ENCODE measurements at regions not wholly inside any gene's neighbourhood (a gene's known extent, or its start where the extent isn't known, plus 50 kb on each side); places are given as distances from the start of the nearest gene placed in this dataset.

DNA sequence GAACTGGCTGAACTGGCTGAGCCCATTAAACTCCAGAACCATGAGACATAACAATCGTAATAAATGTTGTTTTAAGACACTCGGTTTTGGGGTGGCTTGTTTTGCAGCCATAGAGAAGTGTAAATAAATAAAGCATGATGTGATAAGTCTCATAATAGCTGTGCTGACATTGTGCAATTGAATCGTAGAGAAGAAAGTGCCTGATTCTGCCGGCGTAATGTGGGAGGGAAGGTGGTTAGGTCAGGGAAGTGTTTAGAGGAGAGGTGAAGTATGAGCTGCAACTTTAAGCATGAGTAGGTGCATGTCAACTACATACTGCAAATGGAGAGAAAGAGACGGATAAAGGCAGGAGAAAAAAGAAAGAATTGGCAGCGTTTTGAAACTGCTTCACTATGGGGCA, 217.1 kb downstream of the BLID start:
- DNase-seq (ENCODE audit: low spot score) (no peak), ATAC-seq (no peak), FAIRE-seq (no peak)
- no peaks in the 10 kb centered on the region for H4K20me1 ChIP-seq (ENCODE audit: insufficient read depth, low read length)
- TF ChIP-seq SAFB2 (CRISPR knock-in tag; IDR thresholded peaks at IDR 0.05; ENCODE audit: borderline replicate concordance, low read depth) (no peak), POGZ (CRISPR knock-in tag; IDR thresholded peaks at IDR 0.05) (no peak), NFE2 (CRISPR knock-in tag; IDR thresholded peaks at IDR 0.05) (no peak), XBP1 (CRISPR knock-in tag; IDR thresholded peaks at IDR 0.05) (no peak), PCBP1 (IDR thresholded peaks at IDR 0.05; ENCODE audit: borderline replicate concordance, low read depth, low read length) (no peak), ASH2L (IDR thresholded peaks at IDR 0.05; ENCODE audit: insufficient read length, low read depth, low read length) (no peak), CERS6 (CRISPR knock-in tag; IDR thresholded peaks at IDR 0.05) (no peak), MEF2D (CRISPR knock-in tag; IDR thresholded peaks at IDR 0.05) (no peak), PHF8 (CRISPR knock-in tag; IDR thresholded peaks at IDR 0.05) (no peak), SP4 (CRISPR knock-in tag; IDR thresholded peaks at IDR 0.05) (no peak), JUN (CRISPR knock-in tag; IDR thresholded peaks at IDR 0.05) (no peak), TOPORS (CRISPR knock-in tag; IDR thresholded peaks at IDR 0.05) (no peak), RFX3 (CRISPR knock-in tag; IDR thresholded peaks at IDR 0.05) (no peak), ZNF577 (CRISPR knock-in tag; IDR thresholded peaks at IDR 0.05; ENCODE audit: borderline replicate concordance, low read depth) (no peak)
- H3K4me3 ChIP-seq (replicated peaks in 1 of 3; ENCODE audit: insufficient read depth in 1 of 3, low read depth in 2 of 3, low read length in 3 of 3): no peak overlapping the region
- CTCF ChIA-PET (ENCODE audit: low intra/inter-chr PET ratio, low total read pairs): no interaction called here
- intact Hi-C loops (cut with micrococcal nuclease; ENCODE audit: unreplicated experiment): no loop called here
- no peaks in the 10 kb centered on the region for H3K9me3 ChIP-seq (ENCODE audit: low read length)
- WGBS (ENCODE audit: low lambda C conversion rate): 12% methylated on average over 7 of the region's 7 CpGs
- no peaks in the 10 kb centered on the region for H3K4me1 ChIP-seq (ENCODE audit: insufficient read depth, low read length)
- BruUV-seq (replicated peaks): no TSS peak
- no peak overlapping the region for H2AFZ ChIP-seq (ENCODE audit: low read length)
- POLR2A ChIA-PET: no interaction called here
- H3K27me3 ChIP-seq (ENCODE audit: control insufficient read depth in 1 of 2, insufficient read depth in 2 of 2, low read length in 2 of 2): peaks cover 1 to 7% of the 10 kb centered on the region in 2 experiments; a peak in 2 of 5 replicates
- no peak overlapping the region for H3K27ac ChIP-seq (ENCODE audit: extremely low read length, insufficient read depth, low read length)
- H3K79me2 ChIP-seq (ENCODE audit: insufficient read depth, low read length): no peaks in the 10 kb centered on the region
- H3K9ac ChIP-seq (ENCODE audit: insufficient read depth, low read depth, low read length): no peak overlapping the region
- in situ Hi-C loops (cut with HindIII; ENCODE audit: extremely low pct_ligation_motif_present, low pct_unique_long_range_greater_than_20kb): no loop called here
- no peak overlapping the region for H3K4me2 ChIP-seq (ENCODE audit: low read depth, low read length)
- no peaks in the 10 kb centered on the region for H3K36me3 ChIP-seq (replicated peaks in 1 of 2; ENCODE audit: control insufficient read depth in 1 of 2, insufficient read depth in 2 of 2, low read length in 2 of 2)

Measured in HepG2 (cell line).